ENCODE measurements at regions not wholly inside any gene's neighbourhood (a gene's known extent, or its start where the extent isn't known, plus 50 kb on each side); places are given as distances from the start of the nearest gene placed in this dataset.
"Not testable (repeated sequence)": the region's sequence is repeated elsewhere in the genome, so short reads cannot be mapped to it uniquely, and the experiment has no call there.

GRCh38 chr13:76829572-76830327 lies 56.5 kb downstream of the KCTD12 start:
- DNase-seq, result no peak

GRCh38 chr13:76828316-76828741 lies 57.9 kb downstream of the KCTD12 start:
- DNase-seq, result no peak

GRCh38 chr13:76826527-76826926 lies 59.7 kb downstream of the KCTD12 start:
- no peak for DNase-seq

GRCh38 chr13:76825430-76825829 lies 60.8 kb downstream of the KCTD12 start:
- DNase-seq, result no peak

GRCh38 chr13:76823969-76824368 lies 62.2 kb downstream of the KCTD12 start:
- no peak for DNase-seq

- no peak for DNase-seq
Observed at GRCh38 chr13:76822698-76823267, 63.4 kb downstream of the KCTD12 start.

- not testable (repeated sequence) for DNase-seq
Observed at GRCh38 chr13:76821222-76821621, 65.0 kb downstream of the KCTD12 start.

- DNase-seq, result no peak
Observed at GRCh38 chr13:76820759-76821158, 65.4 kb downstream of the KCTD12 start.

GRCh38 chr13:76816394-76816793 lies 69.8 kb downstream of the KCTD12 start:
- no peak for DNase-seq

- DNase-seq, result no peak
Observed at GRCh38 chr13:76815344-76815743, 70.9 kb downstream of the KCTD12 start.

- DNase-seq, result no peak
Observed at GRCh38 chr13:76813891-76814290, 72.3 kb downstream of the KCTD12 start.

GRCh38 chr13:76813000-76813691 lies 73.1 kb downstream of the KCTD12 start:
- DNase-seq, result no peak

GRCh38 chr13:76812206-76812897 lies 73.9 kb downstream of the KCTD12 start:
- DNase-seq, result no peak

- no peak for DNase-seq
Observed at GRCh38 chr13:76809389-76809788, 76.8 kb downstream of the KCTD12 start.

GRCh38 chr13:76808927-76809326 lies 77.3 kb downstream of the KCTD12 start:
- no peak for DNase-seq

- no peak for DNase-seq
Observed at GRCh38 chr13:76804801-76805200, 81.4 kb downstream of the KCTD12 start.

- DNase-seq, result no peak
Observed at GRCh38 chr13:76803831-76804230, 82.4 kb downstream of the KCTD12 start.

- no peak for DNase-seq
Observed at GRCh38 chr13:76800943-76801342, 85.3 kb downstream of the KCTD12 start.

- no peak for DNase-seq
Observed at GRCh38 chr13:76799696-76800095, 86.5 kb downstream of the KCTD12 start.

GRCh38 chr13:76798037-76798436 lies 88.2 kb downstream of the KCTD12 start:
- no peak for DNase-seq

GRCh38 chr13:76797361-76797760 lies 88.8 kb downstream of the KCTD12 start:
- no peak for DNase-seq

GRCh38 chr13:76796851-76797250 lies 89.4 kb downstream of the KCTD12 start:
- no peak for DNase-seq
